ENCODE measurements at regions not wholly inside any gene's neighbourhood (a gene's known extent, or its start where the extent isn't known, plus 50 kb on each side); places are given as distances from the start of the nearest gene placed in this dataset.

- DNase-seq (ENCODE audit: low spot score), result no peak
Measured at GRCh38 chr2:126774761-126775160, 118.8 kb downstream of the GYPC start.

- DNase-seq (ENCODE audit: low spot score), result no peak
Measured at GRCh38 chr2:126775300-126775985, 119.5 kb downstream of the GYPC start.

GRCh38 chr2:126776255-126776654, 120.3 kb downstream of the GYPC start:
- peak; percentile 7 for DNase-seq (ENCODE audit: low spot score)

DNA sequence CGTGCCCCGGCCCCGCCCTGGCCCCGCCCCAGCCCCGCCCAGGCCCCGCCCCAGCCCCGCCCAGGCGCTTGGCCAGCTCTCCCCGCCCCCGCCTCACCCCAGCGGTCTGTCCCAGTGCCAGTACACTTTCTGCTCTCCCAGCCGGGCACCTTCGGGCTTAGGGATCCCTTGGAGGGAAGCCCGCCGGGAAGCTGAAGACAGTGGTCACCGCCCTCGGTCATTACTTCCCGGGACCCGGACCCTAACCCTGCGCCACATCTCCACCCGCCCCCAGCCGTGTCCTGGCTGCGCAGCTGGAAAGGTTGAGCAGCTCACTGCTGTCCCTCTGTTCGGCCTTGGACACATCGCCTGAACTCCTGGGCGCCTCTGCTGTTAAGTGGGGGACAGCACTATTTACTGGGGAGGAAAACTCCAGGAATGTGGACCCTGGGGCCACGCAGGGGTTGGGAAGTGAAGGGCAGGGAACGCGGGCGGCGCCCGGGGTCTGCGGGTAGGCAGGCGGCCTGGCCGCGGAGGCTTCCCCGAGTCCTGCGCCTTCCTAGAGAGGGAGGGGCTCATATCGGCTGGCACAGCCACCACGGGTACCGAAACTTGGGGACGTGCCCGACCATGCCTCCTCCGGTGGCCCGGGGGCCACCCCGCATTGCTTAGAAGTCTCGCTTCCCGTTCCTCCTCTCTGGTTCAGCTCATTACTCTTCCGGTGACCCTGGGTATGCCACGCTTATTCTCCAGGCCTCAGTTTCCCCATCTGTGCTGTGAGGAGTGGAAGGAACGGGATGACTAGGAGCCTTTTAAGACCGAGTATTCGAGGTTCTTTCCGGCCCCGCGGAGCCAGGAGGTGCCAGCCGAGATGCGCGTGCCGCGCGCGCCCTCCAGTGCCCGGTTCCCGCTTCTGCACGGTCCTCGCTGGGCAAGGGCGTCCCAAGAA, 121.0 kb downstream of the GYPC start:
- peak; percentile 82 for DNase-seq (ENCODE audit: low spot score)

- no peak for DNase-seq (ENCODE audit: low spot score)
Measured at GRCh38 chr2:126777620-126777978, 121.1 kb upstream of the TEX51 start.

GRCh38 chr2:126778561-126779501, 119.9 kb upstream of the TEX51 start:
- no peak for DNase-seq (ENCODE audit: low spot score)

- no peak for DNase-seq (ENCODE audit: low spot score)
Measured at GRCh38 chr2:126781206-126781605, 117.5 kb upstream of the TEX51 start.

GRCh38 chr2:126781806-126782205, 116.9 kb upstream of the TEX51 start:
- no peak for DNase-seq (ENCODE audit: low spot score)

DNA sequence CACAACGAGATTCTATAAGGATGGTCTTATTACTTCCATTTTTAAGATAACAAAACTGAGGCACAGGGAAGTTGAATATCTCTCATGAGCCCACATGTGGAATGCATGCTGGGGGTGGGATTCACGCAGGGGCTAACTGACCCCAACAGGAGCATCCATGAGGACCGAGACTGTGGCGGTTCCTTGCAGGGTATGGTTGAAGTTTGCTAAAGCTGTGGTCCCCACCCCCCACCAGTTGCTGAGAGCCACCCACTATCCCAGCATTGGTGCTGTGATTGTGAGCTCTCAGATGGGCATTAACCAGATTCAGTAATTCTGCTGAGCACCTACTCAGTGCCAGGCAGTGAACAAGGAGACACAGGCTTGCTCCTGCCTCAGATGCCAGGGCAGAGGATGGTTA, 116.0 kb upstream of the TEX51 start:
- no peak for DNase-seq (ENCODE audit: low spot score)

- no peak for DNase-seq (ENCODE audit: low spot score)
Measured at GRCh38 chr2:126783341-126783740, 115.3 kb upstream of the TEX51 start.

DNA sequence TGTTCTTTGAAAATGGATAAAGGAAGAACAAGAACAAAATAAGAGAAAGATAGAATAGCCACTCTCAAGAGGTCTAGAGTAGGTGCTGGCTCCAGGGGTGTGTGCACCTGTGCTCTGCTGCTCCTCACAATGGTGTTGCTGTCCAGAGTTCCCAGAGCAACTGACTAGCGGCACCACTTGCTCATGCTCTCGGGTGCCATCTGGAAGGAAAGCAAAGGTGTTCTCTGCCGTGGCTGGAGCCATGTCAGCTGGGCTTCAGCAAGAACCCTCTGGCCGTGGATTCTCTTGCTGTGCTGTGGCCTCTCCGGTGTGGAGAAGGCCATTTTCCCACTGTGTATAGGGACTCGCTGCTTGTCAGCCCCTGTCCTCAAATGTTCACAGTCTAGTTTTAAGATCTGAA, 114.6 kb upstream of the TEX51 start:
- DNase-seq (ENCODE audit: low spot score), result no peak

DNA sequence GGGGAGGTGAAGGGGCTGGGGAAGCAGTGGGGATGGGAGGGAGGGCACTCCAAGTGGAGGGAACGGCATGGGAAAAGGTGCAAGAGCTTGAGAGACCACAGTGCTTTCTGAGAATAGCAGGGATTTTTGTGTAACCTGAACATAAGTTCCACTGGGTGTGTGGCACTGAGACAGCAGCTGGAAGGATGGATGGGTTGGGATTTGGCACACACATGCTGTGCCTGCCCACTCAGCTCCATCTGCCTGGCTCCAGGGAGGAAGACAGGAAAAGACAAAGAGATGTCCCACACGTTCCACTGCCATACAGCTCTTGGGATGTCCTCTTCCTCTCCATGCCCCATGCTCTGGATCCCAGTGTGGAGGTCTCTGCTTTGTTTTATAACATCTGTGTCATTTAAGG, 114.1 kb upstream of the TEX51 start:
- no peak for DNase-seq (ENCODE audit: low spot score)

- no peak for DNase-seq (ENCODE audit: low spot score)
Measured at GRCh38 chr2:126785236-126785635, 113.5 kb upstream of the TEX51 start.

DNA sequence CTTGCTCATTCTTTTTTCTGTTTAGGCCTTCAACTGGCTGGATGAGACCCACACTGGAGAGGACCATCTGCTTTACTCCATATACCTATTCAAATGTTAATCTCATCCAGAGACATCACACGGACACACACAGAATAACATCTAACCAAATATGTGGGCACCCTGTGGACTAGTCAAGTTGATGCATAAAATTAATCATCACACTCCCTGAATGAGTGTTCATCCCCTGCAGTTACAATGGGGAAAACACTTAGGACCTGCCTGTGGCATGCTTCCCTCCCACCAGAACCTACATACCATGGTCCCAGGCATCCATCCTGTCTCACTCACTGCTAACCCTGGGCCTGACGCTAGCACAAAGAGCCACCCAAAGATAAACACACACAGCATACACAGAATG, 112.8 kb upstream of the TEX51 start:
- no peak for DNase-seq (ENCODE audit: low spot score)

GRCh38 chr2:126786765-126787164, 111.9 kb upstream of the TEX51 start:
- DNase-seq (ENCODE audit: low spot score), result no peak

GRCh38 chr2:126787289-126787688, 111.4 kb upstream of the TEX51 start:
- DNase-seq (ENCODE audit: low spot score), result no peak

DNA sequence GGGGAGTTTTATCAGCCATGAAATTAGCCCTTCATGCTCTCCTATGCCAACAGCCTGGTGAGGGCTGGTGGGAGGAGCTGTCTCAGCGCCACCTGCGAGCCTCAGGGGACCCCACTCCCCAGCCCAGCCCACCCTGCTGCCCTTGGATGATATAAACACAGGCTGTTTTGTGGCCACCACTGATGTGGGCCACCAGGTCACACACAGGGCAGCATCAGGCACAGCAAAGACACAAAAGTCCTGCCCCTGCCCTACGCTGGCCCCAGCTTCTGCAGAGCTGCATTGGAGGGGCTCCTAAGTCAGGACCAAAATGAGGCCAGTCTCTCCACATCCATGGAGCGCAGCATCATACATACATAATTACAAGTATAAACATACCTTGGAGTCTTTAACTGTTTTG, 110.6 kb upstream of the TEX51 start:
- DNase-seq (ENCODE audit: low spot score), result no peak

- DNase-seq (ENCODE audit: low spot score), result no peak
Measured at GRCh38 chr2:126788652-126789051, 110.0 kb upstream of the TEX51 start.

GRCh38 chr2:126790987-126791780, 107.5 kb upstream of the TEX51 start:
- no peak for DNase-seq (ENCODE audit: low spot score)

DNA sequence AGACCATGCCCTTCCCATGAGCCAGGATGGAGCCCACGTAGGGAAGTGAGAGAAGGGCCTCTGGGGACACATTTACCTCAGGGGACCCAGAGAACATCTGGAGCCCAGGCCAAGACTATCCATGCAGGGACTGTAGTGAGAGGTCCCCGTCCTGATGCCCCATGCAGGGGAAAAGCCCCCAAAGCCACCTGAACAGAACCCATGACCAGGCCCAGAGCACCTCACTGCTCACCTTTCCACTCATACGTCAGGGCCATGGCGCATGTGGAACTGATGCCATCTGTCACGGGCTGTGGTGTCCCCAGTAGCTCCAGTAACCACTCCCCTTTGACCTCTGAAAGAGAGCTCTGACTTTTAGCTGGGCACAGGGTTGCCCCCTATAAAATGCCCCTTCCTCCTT, 106.5 kb upstream of the TEX51 start:
- no peak for DNase-seq (ENCODE audit: low spot score)

DNA sequence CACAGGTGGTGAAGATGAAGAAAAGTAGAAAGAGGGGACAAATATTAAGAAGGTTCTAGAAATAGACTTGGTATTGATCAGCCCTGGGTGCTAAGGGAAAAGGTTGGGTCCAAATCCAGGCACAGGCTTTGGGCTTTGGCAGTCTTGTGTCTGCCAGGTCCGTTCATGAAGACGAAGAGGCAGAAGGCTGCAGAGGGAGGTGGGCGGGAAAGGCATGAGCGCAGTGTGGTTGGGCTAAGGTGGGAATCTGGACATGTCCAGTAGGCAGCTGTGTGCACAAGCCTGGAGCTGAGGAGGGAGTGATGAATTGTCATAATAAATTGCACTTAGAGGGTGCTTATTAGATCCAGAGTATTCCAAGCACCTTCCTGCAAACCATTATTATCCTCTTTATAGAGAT, 105.7 kb upstream of the TEX51 start:
- DNase-seq (ENCODE audit: low spot score), result no peak
